ENCODE measurements at regions not wholly inside any gene's neighbourhood (a gene's known extent, or its start where the extent isn't known, plus 50 kb on each side); places are given as distances from the start of the nearest gene placed in this dataset.

- TF ChIP-seq CEBPG (CRISPR knock-in tag; IDR thresholded peaks at IDR 0.05) (0 out of 2 replicates have a peak, but pooled peaks have one; percentile 9), RARA (CRISPR knock-in tag; IDR thresholded peaks at IDR 0.05) (peak; percentile 72), POGZ (CRISPR knock-in tag; IDR thresholded peaks at IDR 0.05) (peak; percentile 58; the same call in 1 of the 2 replicates), FIP1L1 (IDR thresholded peaks at IDR 0.05; ENCODE audit: borderline replicate concordance, insufficient read depth, low read depth, low read length) (no peak), HMG20A (CRISPR knock-in tag; IDR thresholded peaks at IDR 0.05; ENCODE audit: borderline replicate concordance) (peak; percentile 15; the same call in 1 of the 2 replicates), IRF2 (CRISPR knock-in tag; IDR thresholded peaks at IDR 0.05) (peak; percentile 15; the same call in 1 of the 2 replicates), FOSL2 (CRISPR knock-in tag; IDR thresholded peaks at IDR 0.05) (peak; percentile 78), NR2C2 (CRISPR knock-in tag; IDR thresholded peaks at IDR 0.05; ENCODE audit: borderline replicate concordance) (0 out of 2 replicates have a peak, but pooled peaks have one; percentile 14), ZNF12 (CRISPR knock-in tag; IDR thresholded peaks at IDR 0.05) (peak; percentile 50; the same call in 1 of the 2 replicates), HOXA3 (CRISPR knock-in tag; IDR thresholded peaks at IDR 0.05) (0 out of 2 replicates have a peak, but pooled peaks have one; percentile 13), KLF16 (CRISPR knock-in tag; IDR thresholded peaks at IDR 0.05) (peak in 1 of 2 experiments; percentile 11; a peak in 1 of 4 replicates), RAD21 (CRISPR knock-in tag; IDR thresholded peaks at IDR 0.05) (peak; percentile 47), GATA4 (IDR thresholded peaks at IDR 0.05; ENCODE audit: borderline replicate concordance, low read depth) (no peak), SOX5 (CRISPR knock-in tag; IDR thresholded peaks at IDR 0.05; ENCODE audit: borderline replicate concordance) (peak; percentile 18; the same call in 1 of the 2 replicates), EP300 (IDR thresholded peaks at IDR 0.05; ENCODE audit: low read depth in 2 of 2, low read length in 2 of 2) (no peak), EP300 (CRISPR knock-in tag; IDR thresholded peaks at IDR 0.05; ENCODE audit: borderline replicate concordance) (peak; percentile 43; the same call in 1 of the 2 replicates), NR2F6 (IDR thresholded peaks at IDR 0.05) (peak; percentile 68), NR2F6 (CRISPR knock-in tag; IDR thresholded peaks at IDR 0.05) (peak; percentile 85), YEATS2 (CRISPR knock-in tag; IDR thresholded peaks at IDR 0.05; ENCODE audit: borderline replicate concordance) (peak; percentile 40; the same call in 1 of the 2 replicates), POLR2G (IDR thresholded peaks at IDR 0.05; ENCODE audit: low read depth, low read length) (peak; percentile 33; the same call in 1 of the 2 replicates), ZNF790 (CRISPR knock-in tag; IDR thresholded peaks at IDR 0.05; ENCODE audit: borderline replicate concordance) (no peak)
- TF ChIP-seq, protein P1, sequence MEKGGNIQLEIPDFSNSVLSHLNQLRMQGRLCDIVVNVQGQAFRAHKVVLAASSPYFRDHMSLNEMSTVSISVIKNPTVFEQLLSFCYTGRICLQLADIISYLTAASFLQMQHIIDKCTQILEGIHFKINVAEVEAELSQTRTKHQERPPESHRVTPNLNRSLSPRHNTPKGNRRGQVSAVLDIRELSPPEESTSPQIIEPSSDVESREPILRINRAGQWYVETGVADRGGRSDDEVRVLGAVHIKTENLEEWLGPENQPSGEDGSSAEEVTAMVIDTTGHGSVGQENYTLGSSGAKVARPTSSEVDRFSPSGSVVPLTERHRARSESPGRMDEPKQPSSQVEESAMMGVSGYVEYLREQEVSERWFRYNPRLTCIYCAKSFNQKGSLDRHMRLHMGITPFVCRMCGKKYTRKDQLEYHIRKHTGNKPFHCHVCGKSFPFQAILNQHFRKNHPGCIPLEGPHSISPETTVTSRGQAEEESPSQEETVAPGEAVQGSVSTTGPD (CRISPR knock-in tag; IDR thresholded peaks at IDR 0.05): peak; percentile 60; the same call in 1 of the 2 replicates
Observed at GRCh38 chr2:226114436-226114835, 685.2 kb downstream of the IRS1 start (continued).
